Heart left ventricle (tissue), 13 donors: ENCODE measurements at regions not wholly inside any gene's neighbourhood (a gene's known extent, or its start where the extent isn't known, plus 50 kb on each side); places are given as distances from the start of the nearest gene placed in this dataset.

Source experiments
- CTCF ChIP-seq, 12 donors: fragments of 200-600 bp; sonication (generic) in 4 of 12; IDR thresholded peaks; one replicate each; pipeline versions ENCODE4 v1.5.0 to v1.8.0; 2018 to 2022; ENCODE audit warnings: antibody characterized with exemption in 12 of 12, mild to moderate bottlenecking in 5 of 12
- POLR2A ChIP-seq, 2 donors: fragments of 450-650 bp; IDR thresholded peaks; one replicate each; pipeline ENCODE4 v1.6.1; 2017; ENCODE audit warnings: antibody characterized with exemption in 2 of 2, mild to moderate bottlenecking in 2 of 2, moderate library complexity in 2 of 2
- donor health status: ischemic (EF 13 %, LVEDD 7.1; RV severe dilation, severe dysfunction).
- donor health status: DM: no; HTN: yes; CAD: no.
- donor health status: DM: no; HTN: no; CAD: no.
- donor health status: ischemic (EF 25% LVEDD 6.9; RV normal size, moderate dysfunction).
- donor health status: ischemic (EF 25% LVEDD 5.7; RV mildly dilated, moderate dysfunction).
- donor health status: ischemic (EF 35%, LVEDD 5.7; RV mildly dilated, moderate dysfunction).
- donor health status: nonischemic (EF 11% LVEDD 7.7; RV severe dilation, severe dysfunction).
- donor health status: DM: yes; HTN: yes; CAD: no.
- donor health status: PGD.
- donor health status: ischemic (EF 29% LVEDD 5.4; RV normal size, mild dysfunction).
- donor health status: nonischemic (EF 23%, LVEDD 6.1; RV moderate dilation, normal function).

- TF ChIP-seq CTCF (IDR thresholded peaks at IDR 0.05) (no peak), POLR2A (IDR thresholded peaks at IDR 0.05) (no peak)
Observed at GRCh38 chr2:125312342-125312741, 1287.3 kb downstream of the CNTNAP5 start.
